GM19023 (cell line): ENCODE measurements at regions not wholly inside any gene's neighbourhood (a gene's known extent, or its start where the extent isn't known, plus 50 kb on each side); places are given as distances from the start of the nearest gene placed in this dataset.

Experiments
- ATAC-seq: cut with Tn5 transposase; IDR thresholded peaks from one replicate; pipeline ENCODE4 v1.9.1; 2021; ENCODE audit warnings: mild to moderate bottlenecking, moderate library complexity; ENCODE audit not compliant: unreplicated experiment

GRCh38 chr10:78357141-78358063 is 323.7 kb downstream of the RPS24 start:
- ATAC-seq: no peak

- ATAC-seq: no peak
Measured at GRCh38 chr10:78358351-78358750, 324.7 kb downstream of the RPS24 start.

DNA sequence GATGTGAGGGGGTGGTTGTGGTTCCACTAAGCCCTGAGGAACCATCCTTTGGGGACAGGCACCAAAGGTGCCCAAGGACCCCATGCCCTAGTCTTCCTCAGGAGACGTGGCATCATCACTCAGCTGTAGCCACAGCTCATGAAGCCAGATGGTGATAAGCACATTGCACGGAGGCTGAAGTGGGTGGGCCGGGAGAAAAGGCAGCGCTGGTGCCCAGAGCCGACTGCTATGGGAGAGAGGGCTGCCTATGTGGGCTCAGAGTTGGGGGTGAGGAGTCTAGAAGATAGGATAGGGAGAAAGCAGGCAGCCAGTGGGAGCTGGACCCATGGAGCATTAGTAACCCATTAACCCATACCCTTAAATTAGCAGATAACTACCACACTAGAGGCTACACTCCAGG is 325.3 kb downstream of the RPS24 start:
- no peak for ATAC-seq

DNA sequence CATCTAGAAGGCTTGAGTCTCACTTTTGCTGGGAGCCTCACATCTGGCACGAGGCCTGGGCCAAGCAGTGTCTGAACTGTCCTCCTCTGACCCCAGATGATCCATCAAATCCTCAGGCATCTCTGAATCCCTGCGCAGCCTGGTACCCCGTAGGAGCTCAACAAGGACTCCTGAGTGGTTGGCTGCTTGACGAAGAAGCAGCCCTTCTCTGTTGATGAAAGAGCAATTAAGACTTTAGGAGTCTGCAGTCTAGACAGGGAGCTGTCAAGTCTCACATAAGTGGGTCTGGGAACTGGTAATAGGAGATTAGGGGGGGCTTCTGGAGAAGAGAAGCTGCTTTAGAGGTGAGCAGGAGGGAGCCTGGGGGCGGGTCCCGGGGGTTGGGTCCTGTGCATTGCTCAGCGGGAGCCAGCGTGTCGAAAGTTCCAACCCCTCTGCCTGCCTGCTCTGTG is 326.0 kb downstream of the RPS24 start:
- ATAC-seq: no peak

DNA sequence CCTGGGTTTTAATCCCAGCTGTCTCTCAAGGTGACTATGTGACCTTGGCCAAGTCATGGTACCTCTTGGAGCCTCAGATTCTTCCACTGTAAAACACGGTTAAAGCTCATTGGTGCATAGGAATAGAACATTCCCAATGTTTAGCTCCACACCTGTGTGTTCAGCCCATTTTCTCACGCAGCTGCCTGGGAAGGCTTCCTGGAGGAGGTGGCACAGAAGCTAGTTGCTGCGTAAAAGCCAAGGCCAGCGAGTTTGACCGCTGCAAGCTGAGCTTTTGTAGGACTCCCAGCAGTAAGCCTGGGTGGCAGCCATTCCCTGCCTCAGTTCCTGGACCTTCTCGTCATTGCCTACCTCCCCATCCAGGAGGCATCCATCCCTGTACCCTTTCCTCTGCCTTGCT is 326.6 kb downstream of the RPS24 start:
- ATAC-seq: no peak

DNA sequence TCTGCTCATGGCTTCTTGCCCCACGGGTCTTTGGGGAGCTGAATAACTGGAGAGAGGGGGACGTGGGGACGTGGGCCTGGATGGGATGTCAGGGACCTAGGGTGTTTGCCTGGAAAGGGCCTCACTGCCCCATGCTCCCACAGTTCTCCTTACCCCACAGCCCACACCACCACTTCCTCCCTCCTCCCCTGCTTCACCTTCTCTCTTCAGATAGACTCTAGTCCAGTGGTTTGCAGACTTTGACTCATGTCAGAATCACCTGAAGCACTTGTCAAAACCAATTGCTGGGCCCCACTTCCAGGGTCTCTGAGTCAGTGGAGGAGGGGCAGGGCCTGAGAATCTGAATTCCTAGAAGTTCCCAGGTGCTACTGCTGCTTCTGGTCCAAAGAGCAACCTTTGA is 327.4 kb downstream of the RPS24 start:
- no peak for ATAC-seq

DNA sequence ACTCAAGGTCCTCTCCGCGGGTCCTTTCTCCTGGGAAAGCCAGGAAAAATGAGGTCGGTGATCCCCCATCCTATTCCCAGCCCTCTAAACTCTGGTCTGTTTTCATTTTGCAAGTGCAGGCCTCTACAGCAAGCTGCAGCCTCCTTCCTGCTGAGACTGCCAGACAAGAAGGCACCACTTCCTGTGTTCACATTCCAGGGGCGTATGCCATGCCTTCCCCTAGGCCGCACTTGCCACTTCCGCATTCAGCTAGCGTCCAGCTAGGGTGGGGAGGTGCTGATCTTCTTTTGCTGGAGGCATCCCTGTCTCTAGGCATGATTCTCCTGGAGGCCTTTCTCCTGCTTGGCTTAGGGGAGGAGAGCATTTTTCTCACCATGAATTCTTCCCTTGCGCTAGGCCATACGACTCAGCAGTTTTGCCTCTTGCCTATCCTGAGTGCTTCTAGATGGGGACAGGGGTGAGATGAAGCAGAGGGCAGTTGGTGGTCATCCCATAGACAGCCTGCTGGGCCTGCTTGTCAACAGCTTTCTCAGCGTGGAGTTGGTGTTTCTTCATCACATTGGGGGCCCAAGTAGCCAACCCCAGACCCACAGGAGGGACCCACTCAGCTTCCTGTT is 328.9 kb downstream of the RPS24 start:
- ATAC-seq: no peak

- ATAC-seq: no peak
Measured at GRCh38 chr10:78363190-78363589, 329.5 kb downstream of the RPS24 start.

DNA sequence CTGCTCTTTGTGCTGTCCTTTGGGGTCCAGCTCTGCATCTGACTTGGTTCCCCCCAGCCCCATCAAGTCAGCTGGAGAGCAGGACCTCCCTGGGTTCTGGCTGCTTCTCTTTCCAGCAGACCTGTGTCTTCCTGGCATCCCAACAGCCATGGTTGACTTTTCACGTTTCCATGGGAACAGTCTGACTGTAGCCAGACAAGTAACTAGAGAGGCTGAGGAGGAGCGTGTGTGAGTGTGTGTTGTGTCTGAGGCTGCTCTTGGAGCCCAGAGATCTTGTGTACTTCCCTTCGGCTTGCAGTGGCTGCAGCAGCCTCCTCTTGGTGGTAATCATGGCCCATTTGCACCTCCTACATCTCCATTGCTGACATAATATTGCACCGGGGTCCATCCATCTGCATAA is 332.0 kb downstream of the RPS24 start:
- ATAC-seq: no peak

DNA sequence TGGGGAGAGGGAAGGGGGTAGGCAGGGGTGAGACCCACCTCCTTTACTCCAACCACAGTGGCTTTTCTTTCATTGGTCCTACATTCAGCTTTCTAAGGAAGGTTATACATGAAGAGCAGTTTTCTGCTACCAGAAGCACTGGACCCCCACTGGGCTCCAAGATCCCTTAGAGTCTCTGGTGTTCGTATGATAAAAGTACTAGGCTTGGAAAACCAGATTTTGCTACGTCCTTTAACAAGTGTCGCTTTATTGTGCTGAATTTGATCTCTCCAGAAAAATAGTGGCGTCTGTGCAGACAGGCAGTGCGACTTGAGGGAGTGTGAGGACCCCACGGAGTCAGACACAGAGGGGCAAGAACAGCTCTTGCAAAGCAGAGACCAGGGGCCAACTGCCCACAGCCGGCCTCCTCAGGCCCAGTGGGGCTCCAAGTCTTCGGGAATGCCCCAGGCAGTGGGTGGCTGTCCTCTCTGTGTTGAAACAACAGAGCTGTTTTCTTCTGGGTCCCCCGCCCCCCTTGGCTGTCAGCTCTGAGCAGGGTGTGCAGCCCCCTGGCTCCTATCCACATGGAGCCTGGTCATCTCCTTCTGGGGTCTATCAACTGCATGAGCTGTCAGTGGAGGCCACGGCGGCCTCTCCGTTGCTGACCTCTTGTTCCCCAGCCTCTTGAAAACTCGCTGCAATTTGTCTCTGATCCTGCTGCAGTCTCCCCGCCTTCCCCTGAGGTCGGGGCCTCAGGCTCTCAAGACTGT is 333.2 kb downstream of the RPS24 start:
- no peak for ATAC-seq

GRCh38 chr10:78367751-78368150 is 334.1 kb downstream of the RPS24 start:
- no peak for ATAC-seq

DNA sequence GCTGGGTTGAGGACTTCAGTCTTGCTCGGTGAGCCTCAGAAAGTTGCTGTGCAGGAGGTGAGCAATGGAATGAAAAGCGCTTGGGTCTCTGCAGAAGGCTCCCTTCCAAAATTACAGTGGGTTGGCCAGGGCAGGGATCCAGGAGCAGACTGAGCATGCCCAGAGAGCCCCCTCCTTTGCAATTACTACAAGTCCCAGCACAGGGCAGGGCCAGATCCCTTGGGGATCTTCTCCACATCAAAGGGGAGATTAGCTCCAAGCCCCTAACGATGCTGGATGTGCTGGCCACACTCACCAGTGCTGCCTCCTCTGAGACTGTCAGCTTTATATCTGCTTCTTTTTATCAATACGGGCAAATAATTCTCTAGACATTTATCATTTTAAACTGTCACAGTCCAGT is 337.5 kb downstream of the RPS24 start:
- no peak for ATAC-seq

GRCh38 chr10:78372806-78373205 is 339.1 kb downstream of the RPS24 start:
- no peak for ATAC-seq

- ATAC-seq: no peak
Measured at GRCh38 chr10:78374331-78375028, 340.8 kb downstream of the RPS24 start.

- no peak for ATAC-seq
Measured at GRCh38 chr10:78375854-78376785, 342.5 kb downstream of the RPS24 start.

DNA sequence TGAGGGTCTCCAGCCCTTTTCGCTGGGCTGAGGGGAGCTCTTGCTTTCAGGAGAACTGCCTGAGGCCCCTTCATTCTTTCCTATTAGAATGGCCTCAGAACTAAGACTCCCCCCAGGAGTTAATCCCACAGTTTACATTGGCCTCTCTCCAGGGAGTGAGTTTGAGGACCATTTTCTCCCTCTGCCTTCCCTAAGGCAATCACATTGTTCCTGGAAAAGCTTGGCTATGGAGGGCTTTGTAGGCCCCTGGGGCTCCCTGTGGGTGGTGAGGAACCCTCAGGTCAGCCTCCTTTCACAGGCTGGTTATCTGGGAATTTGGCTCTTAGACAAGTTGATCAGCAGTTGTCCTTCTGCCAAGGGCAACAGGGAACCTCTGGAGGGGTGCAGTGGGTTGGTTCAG is 343.7 kb downstream of the RPS24 start:
- no peak for ATAC-seq

DNA sequence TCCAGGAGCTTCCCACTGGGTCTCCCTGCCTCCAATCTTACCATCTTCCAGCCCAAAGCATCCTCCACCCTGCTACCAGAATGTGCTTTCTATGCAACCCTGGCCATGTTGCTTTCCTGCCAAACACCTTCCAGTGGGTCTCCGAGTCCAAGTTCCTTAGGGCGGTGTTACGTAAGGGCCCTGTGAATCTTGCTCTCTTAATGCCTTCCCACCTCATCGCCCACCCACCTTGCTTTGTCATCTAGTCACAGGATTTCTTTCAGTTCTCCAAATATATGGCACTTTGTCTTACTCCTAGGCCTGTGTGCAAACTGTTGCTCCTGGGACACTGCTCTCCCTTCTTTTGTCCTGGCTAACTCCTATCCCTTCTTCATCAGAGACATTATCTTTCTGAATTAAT is 344.5 kb downstream of the RPS24 start:
- no peak for ATAC-seq

DNA sequence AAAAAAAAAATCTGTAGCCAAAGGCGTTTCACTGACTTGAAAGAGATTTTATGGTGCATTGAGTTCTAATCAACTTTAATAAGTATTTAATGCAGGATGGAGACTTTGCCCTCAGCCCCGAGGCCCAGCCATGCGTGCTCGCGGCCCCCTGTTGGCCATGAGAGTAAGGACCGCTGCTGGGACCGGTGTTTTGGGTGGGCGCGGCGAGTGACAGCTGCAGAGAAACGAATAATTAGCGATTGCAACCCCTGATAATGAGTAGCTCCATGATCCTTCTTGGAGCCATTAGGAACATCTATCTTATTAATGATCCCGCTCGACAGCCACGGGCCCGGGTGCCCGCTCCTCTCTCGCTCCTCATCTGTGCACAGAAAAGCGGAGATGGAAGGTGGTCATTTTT is 347.4 kb downstream of the RPS24 start:
- no peak for ATAC-seq

GRCh38 chr10:78382047-78382446 is 348.4 kb downstream of the RPS24 start:
- ATAC-seq: no peak

DNA sequence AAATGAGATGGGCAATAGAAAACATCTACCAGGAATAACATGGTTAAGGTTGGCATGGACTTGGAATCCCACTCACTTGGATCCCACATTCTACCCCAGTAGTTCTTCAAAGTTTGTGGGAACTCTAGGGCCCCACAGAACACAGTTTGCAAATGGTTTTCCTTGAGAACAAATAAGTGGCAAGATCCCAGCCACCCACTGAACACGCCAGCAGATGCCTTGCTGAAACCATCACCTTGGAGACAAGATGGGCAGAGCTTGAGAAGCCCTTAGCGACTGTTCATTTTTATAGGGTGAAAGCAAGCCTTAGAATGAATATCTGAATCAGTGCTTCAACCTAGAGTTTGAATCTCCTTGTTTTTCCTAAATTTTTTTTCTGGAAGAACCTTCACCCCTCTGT is 349.1 kb downstream of the RPS24 start:
- no peak for ATAC-seq
